HEK293 (cell line): ENCODE measurements at regions not wholly inside any gene's neighbourhood (a gene's known extent, or its start where the extent isn't known, plus 50 kb on each side); places are given as distances from the start of the nearest gene placed in this dataset.

Source experiments
- CTCF ChIA-PET: fragments of 350-600 bp; formaldehyde crosslinking; extraction: SDS; loops from one replicate; lab custom pipeline; 2021; ENCODE audit warnings: antibody characterized with exemption; lab: Yijun Ruan, JAX
- POLR2A ChIA-PET: fragments of 300-600 bp; formaldehyde crosslinking; extraction: SDS; loops from one replicate; lab custom pipeline; 2020; ENCODE audit warnings: antibody characterized with exemption, inconsistent platforms; lab: Yijun Ruan, JAX
- H3K27ac ChIP-seq: fragments of 200-500 bp; sonication (Bioruptor generic); 2 replicates; pipeline ENCODE4 v1.5.1; 2014; ENCODE audit warnings: low read depth, low read length, control low read depth, inconsistent platforms; ENCODE audit errors: extremely low read depth
- H3K36me3 ChIP-seq, 2 experiments: fragments of 200-500 bp in 1 of 2; sonication (Bioruptor generic) in 1 of 2; 1 replicate in 1 of 2; 2 replicates in 1 of 2; pipeline ENCODE4 v1.5.1; 2014 to 2017; ENCODE audit warnings: inconsistent platforms in 2 of 2, low read length in 2 of 2; ENCODE audit not compliant: control insufficient read depth in 2 of 2, insufficient read depth in 1 of 2
- H3K4me1 ChIP-seq: fragments of 200-500 bp; sonication (Bioruptor generic); 2 replicates; pipeline ENCODE4 v1.5.1; 2014; ENCODE audit warnings: mild to moderate bottlenecking, low read length, inconsistent platforms; ENCODE audit not compliant: control insufficient read depth, insufficient read depth
- H3K4me3 ChIP-seq: 2 replicates; pipeline ENCODE4 v1.5.1; 2011; ENCODE audit warnings: low read depth, mild to moderate bottlenecking, control low read depth, low read length, moderate library complexity
- H3K9me3 ChIP-seq: fragments of 200-500 bp; sonication (Bioruptor generic); 2 replicates; pipeline ENCODE4 v1.5.1; 2014; ENCODE audit warnings: low read depth, low read length, inconsistent platforms; ENCODE audit not compliant: control insufficient read depth, insufficient read depth
- ELK4 ChIP-seq: IDR thresholded peaks from 2 replicates; pipeline ENCODE4 v1.6.1; 2011; ENCODE audit warnings: mild to moderate bottlenecking, low read depth, low read length, borderline replicate concordance
- GLIS2 ChIP-seq: fragments of 450-650 bp; formaldehyde crosslinking; IDR thresholded peaks from 2 replicates; pipeline ENCODE4 v1.5.1; 2016; ENCODE audit warnings: missing biosample characterization, missing genetic modification characterization
- INSM2 ChIP-seq: fragments of 450-650 bp; formaldehyde crosslinking; IDR thresholded peaks from 2 replicates; pipeline ENCODE4 v1.5.1; 2016; ENCODE audit warnings: missing biosample characterization, missing genetic modification characterization
- KLF8 ChIP-seq: fragments of 450-650 bp; formaldehyde crosslinking; IDR thresholded peaks from 2 replicates; pipeline ENCODE4 v1.5.1; 2016; ENCODE audit warnings: missing biosample characterization, missing genetic modification characterization
- WT1 ChIP-seq: fragments of 450-650 bp; formaldehyde crosslinking; IDR thresholded peaks from 2 replicates; pipeline ENCODE4 v1.5.1; 2016; ENCODE audit warnings: missing biosample characterization, missing genetic modification characterization
- YY2 ChIP-seq: fragments of 450-650 bp; formaldehyde crosslinking; IDR thresholded peaks from 2 replicates; pipeline ENCODE4 v1.5.1; 2016; ENCODE audit warnings: missing biosample characterization, missing genetic modification characterization
- ZBTB26 ChIP-seq: fragments of 450-650 bp; formaldehyde crosslinking; optimal IDR thresholded peaks from 2 replicates; pipeline ENCODE3; 2016; ENCODE audit warnings: missing biosample characterization, mild to moderate bottlenecking, missing genetic modification characterization
- ZNF174 ChIP-seq: fragments of 450-650 bp; formaldehyde crosslinking; IDR thresholded peaks from 2 replicates; pipeline ENCODE4 v1.5.0; 2017; ENCODE audit warnings: missing biosample characterization, mild to moderate bottlenecking, missing genetic modification characterization
- ZNF19 ChIP-seq: fragments of 450-650 bp; formaldehyde crosslinking; IDR thresholded peaks from 2 replicates; pipeline ENCODE4; 2016; ENCODE audit warnings: missing biosample characterization, missing genetic modification characterization, low read depth
- ZNF239 ChIP-seq: fragments of 450-650 bp; formaldehyde crosslinking; IDR thresholded peaks from 2 replicates; pipeline ENCODE4 v1.5.1; 2016; ENCODE audit warnings: missing biosample characterization, missing genetic modification characterization
- ZNF248 ChIP-seq: fragments of 450-650 bp; formaldehyde crosslinking; IDR thresholded peaks from 2 replicates; pipeline ENCODE4 v1.5.1; 2017; ENCODE audit warnings: missing biosample characterization, missing genetic modification characterization
- ZNF26 ChIP-seq: fragments of 450-650 bp; formaldehyde crosslinking; IDR thresholded peaks from 2 replicates; pipeline ENCODE4 v1.5.1; 2016; ENCODE audit warnings: missing biosample characterization, missing genetic modification characterization
- ZNF266 ChIP-seq: fragments of 450-650 bp; formaldehyde crosslinking; IDR thresholded peaks from 2 replicates; pipeline ENCODE4 v1.5.1; 2016; ENCODE audit warnings: missing biosample characterization, missing genetic modification characterization, low read depth
- ZNF324 ChIP-seq: fragments of 450-650 bp; formaldehyde crosslinking; IDR thresholded peaks from 2 replicates; pipeline ENCODE4 v1.5.1; 2016; ENCODE audit warnings: missing biosample characterization, missing genetic modification characterization
- ZNF362 ChIP-seq: fragments of 450-650 bp; formaldehyde crosslinking; IDR thresholded peaks from 2 replicates; pipeline ENCODE4 v1.5.1; 2016; ENCODE audit warnings: missing biosample characterization, missing genetic modification characterization
- ZNF426 ChIP-seq: fragments of 450-650 bp; formaldehyde crosslinking; IDR thresholded peaks from 2 replicates; pipeline ENCODE4 v1.5.1; 2017; ENCODE audit warnings: missing biosample characterization, missing genetic modification characterization, mild to moderate bottlenecking, inconsistent platforms, moderate library complexity
- ZNF529 ChIP-seq: fragments of 450-650 bp; formaldehyde crosslinking; IDR thresholded peaks from 2 replicates; pipeline ENCODE4 v1.5.1; 2017; ENCODE audit warnings: missing genetic modification characterization, missing biosample characterization; ENCODE audit not compliant: insufficient replicate concordance
- ZNF596 ChIP-seq: fragments of 450-650 bp; IDR thresholded peaks from 2 replicates; pipeline ENCODE4 v1.5.0; 2018; ENCODE audit warnings: missing biosample characterization, mild to moderate bottlenecking, missing genetic modification characterization, moderate library complexity
- ZNF645 ChIP-seq: fragments of 450-650 bp; formaldehyde crosslinking; IDR thresholded peaks from 2 replicates; pipeline ENCODE4; 2016; ENCODE audit warnings: missing biosample characterization, missing genetic modification characterization
- ZNF843 ChIP-seq: fragments of 450-650 bp; formaldehyde crosslinking; IDR thresholded peaks from 2 replicates; pipeline ENCODE4 v1.5.1; 2016; ENCODE audit warnings: missing biosample characterization, missing genetic modification characterization

GRCh38 chr7:3158341-3158760, 114.7 kb upstream of the CARD11 start:
- TF ChIP-seq ZNF529 (tag by site-specific recombination) (no peak), ZNF239 (no peak), ZNF426 (tag by site-specific recombination) (no peak), ZNF26 (tag by site-specific recombination) (no peak), ZNF19 (tag by site-specific recombination) (no peak), ELK4 (no peak), ZNF645 (no peak), ZNF266 (tag by site-specific recombination) (no peak), ZNF324 (tag by site-specific recombination) (no peak), ZNF843 (tag by site-specific recombination) (no peak), WT1 (tag by site-specific recombination) (no peak), ZNF174 (no peak), ZNF596 (tag by site-specific recombination) (no peak), ZNF248 (no peak), YY2 (tag by site-specific recombination) (no peak), GLIS2 (tag by site-specific recombination) (no peak), KLF8 (tag by site-specific recombination) (no peak), INSM2 (no peak), ZNF362 (tag by site-specific recombination) (no peak), ZBTB26 (tag by site-specific recombination) (no peak)
- CTCF ChIA-PET: interaction anchor here (0.6 to 0.7 kb wide), 2 partner anchors 91 to 277 kb away, joined by 3 to 4 read pairs; no protein-coding TSS in a partner anchor
- Histone ChIP-seq H3K27ac (no peak overlapping the region), H3K36me3 (no peaks in the 10 kb centered on the region), H3K4me1 (no peaks in the 10 kb centered on the region; the same call in 1 of the 2 replicates), H3K9me3 (no peaks in the 10 kb centered on the region), H3K4me3 (no peak overlapping the region)
- POLR2A ChIA-PET: no interaction called here
